Sciatic nerve (tissue), 2 donors: ENCODE measurements at regions not wholly inside any gene's neighbourhood (a gene's known extent, or its start where the extent isn't known, plus 50 kb on each side); places are given as distances from the start of the nearest gene placed in this dataset.
A peak's percentile ranks its signal among the peaks of the same experiment; 100 is the strongest.

Experiments
- ATAC-seq: fragments of 200-7000 bp; cut with Tn5 transposase; one replicate; pipeline ENCODE4 v1.9.1; 2020; ENCODE audit warnings: mild to moderate bottlenecking, moderate library complexity
- DNase-seq: peaks from one replicate; pipeline ENCODE4 v3.0.0-alpha.2; 2020; ENCODE audit warnings: low spot score
- intact Hi-C: fragments of 100-400 bp; cut with DNase I; formaldehyde crosslinking; loops from one replicate; pipeline ENCODE4 v1.14.2; 2022
- donor health status: DM: no; HTN: no; CAD: no.
- donor health status: DM: no; HTN: no; CAD: no.

GRCh38 chr13:40385858-40386180 is 280.6 kb downstream of the FOXO1 start:
- intact Hi-C loops = no loop called here
- ATAC-seq = no peak
- no peak for DNase-seq

GRCh38 chr13:40386586-40386985 is 279.9 kb downstream of the FOXO1 start:
- no peak for DNase-seq
- intact Hi-C loops = no loop called here
- no peak for ATAC-seq

- DNase-seq (no peak), ATAC-seq (no peak)
- intact Hi-C loops = no loop called here
Observed at GRCh38 chr13:40387775-40388174, 278.7 kb downstream of the FOXO1 start.

GRCh38 chr13:40388617-40389016 is 277.8 kb downstream of the FOXO1 start:
- intact Hi-C loops = no loop called here
- peak; percentile 40 for ATAC-seq
- no peak for DNase-seq

- ATAC-seq (peak; percentile 20), DNase-seq (no peak)
- intact Hi-C loops = no loop called here
Observed at GRCh38 chr13:40389081-40389641, 277.3 kb downstream of the FOXO1 start.

GRCh38 chr13:40390401-40390916 is 276.0 kb downstream of the FOXO1 start:
- no peak for DNase-seq
- ATAC-seq = peak; percentile 52
- intact Hi-C loops = no loop called here

GRCh38 chr13:40391788-40392187 is 274.7 kb downstream of the FOXO1 start:
- intact Hi-C loops = no loop called here
- no peak for ATAC-seq
- DNase-seq = no peak

- ATAC-seq = no peak
- DNase-seq = no peak
- intact Hi-C loops = no loop called here
Observed at GRCh38 chr13:40394304-40394985, 272.0 kb downstream of the FOXO1 start.

- intact Hi-C loops = no loop called here
- DNase-seq (no peak), ATAC-seq (no peak)
Observed at GRCh38 chr13:40398065-40398464, 268.4 kb downstream of the FOXO1 start.

GRCh38 chr13:40399756-40400155 is 266.7 kb downstream of the FOXO1 start:
- intact Hi-C loops = loop anchor here (10.0 kb wide), 1 partner anchor 265 kb away; the partner anchor contains the start of gene FOXO1
- DNase-seq = no peak
- ATAC-seq = no peak

- intact Hi-C loops = loop anchor here (10.0 kb wide), 1 partner anchor 263 kb away; the partner anchor contains the start of gene FOXO1
- DNase-seq = peak; percentile 97
- ATAC-seq = peak; percentile 99
Observed at GRCh38 chr13:40401911-40402776, 264.3 kb downstream of the FOXO1 start.

GRCh38 chr13:40402931-40403431 is 263.5 kb downstream of the FOXO1 start:
- DNase-seq (no peak), ATAC-seq (peak; percentile 40)
- intact Hi-C loops = loop anchor here (10.0 kb wide), 1 partner anchor 262 kb away; the partner anchor contains the start of gene FOXO1

- no peak for DNase-seq
Observed at GRCh38 chr13:40403509-40404241, 262.8 kb downstream of the FOXO1 start.

GRCh38 chr13:40404407-40404806 is 262.0 kb downstream of the FOXO1 start:
- DNase-seq (no peak), ATAC-seq (no peak)
- intact Hi-C loops = loop anchor here (10.0 kb wide), 1 partner anchor 260 kb away; the partner anchor contains the start of gene FOXO1

More at GRCh38 chr13:40403509-40404241, 262.8 kb downstream of the FOXO1 start:
- intact Hi-C loops = loop anchor here (10.0 kb wide), 1 partner anchor 261 kb away; the partner anchor contains the start of gene FOXO1
- no peak for ATAC-seq

GRCh38 chr13:40404967-40405716 is 261.3 kb downstream of the FOXO1 start:
- intact Hi-C loops = loop anchor here (10.0 kb wide), 1 partner anchor 260 kb away; the partner anchor contains the start of gene FOXO1
- no peak for DNase-seq
- ATAC-seq = no peak

GRCh38 chr13:40406405-40407120 is 259.9 kb downstream of the FOXO1 start:
- DNase-seq = no peak
- no peak for ATAC-seq
- intact Hi-C loops = loop anchor here (10.0 kb wide), 1 partner anchor 258 kb away; the partner anchor contains the start of gene FOXO1

- no peak for ATAC-seq
- DNase-seq = no peak
- intact Hi-C loops = loop anchor here (10.0 kb wide), 1 partner anchor 257 kb away; the partner anchor contains the start of gene FOXO1
Observed at GRCh38 chr13:40407567-40407966, 258.9 kb downstream of the FOXO1 start.
